ENCODE measurements at regions not wholly inside any gene's neighbourhood (a gene's known extent, or its start where the extent isn't known, plus 50 kb on each side); places are given as distances from the start of the nearest gene placed in this dataset.
"Not testable (repeated sequence)": the region's sequence is repeated elsewhere in the genome, so short reads cannot be mapped to it uniquely, and the experiment has no call there.

- peak; percentile 24 for DNase-seq
Measured at GRCh38 chr18:22705328-22705727, 227.8 kb upstream of the RBBP8 start.

DNA sequence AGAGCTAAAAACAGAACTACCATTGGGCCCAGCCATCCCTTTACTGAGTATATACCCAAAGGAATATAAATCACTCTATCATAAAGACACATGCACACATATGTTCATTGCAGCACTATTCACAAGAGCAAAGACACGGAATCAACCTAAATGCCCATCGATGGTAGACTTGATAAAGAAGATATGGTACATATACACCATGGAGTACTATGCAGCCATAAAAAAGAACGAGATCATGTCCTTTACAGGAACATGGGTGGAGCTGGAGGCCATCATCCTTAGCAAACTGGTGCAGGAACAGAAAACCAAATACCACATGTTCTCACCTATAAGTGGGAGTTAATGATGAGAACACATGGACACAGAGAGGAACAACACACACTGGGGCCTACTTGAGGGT, 227.1 kb upstream of the RBBP8 start:
- not testable (repeated sequence) for DNase-seq

DNA sequence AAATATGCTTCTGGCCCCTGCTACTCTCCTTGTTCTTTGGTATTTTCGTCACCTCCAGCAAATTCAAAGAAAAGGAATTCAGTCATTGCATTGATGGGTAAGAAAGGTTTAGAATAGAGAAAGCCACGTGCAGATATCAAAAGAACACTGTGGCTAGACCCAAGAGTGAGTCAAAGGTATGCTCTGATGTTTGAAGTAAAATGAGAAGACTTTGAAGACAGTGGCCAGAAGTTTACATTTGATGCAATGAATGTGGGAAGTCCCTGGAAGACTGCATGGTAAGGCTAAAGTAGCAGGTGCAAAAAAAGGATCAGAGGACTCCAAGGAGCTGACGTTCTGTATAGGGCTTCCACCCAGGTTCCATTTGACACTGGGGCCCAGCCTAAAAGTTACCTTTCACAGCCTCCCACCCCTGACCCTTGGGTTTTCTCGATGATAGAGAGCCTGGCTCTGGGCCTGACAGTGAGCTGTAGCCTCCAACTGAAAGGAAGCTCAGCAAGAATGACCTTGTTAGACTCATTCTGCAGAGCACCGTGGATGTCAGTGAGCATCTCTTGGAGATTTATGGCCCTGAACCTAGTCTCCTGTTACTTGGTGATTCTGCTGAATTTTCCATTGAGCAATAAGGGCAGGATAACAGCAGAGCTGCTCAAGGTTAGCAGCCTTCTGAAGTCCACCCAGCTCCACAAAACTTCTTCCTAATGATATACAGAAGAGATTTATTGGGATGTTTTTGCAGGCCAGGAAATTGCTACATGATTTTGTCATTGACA, 223.7 kb upstream of the RBBP8 start:
- no peak for DNase-seq

GRCh38 chr18:22710673-22711191, 222.4 kb upstream of the RBBP8 start:
- no peak for DNase-seq

DNA sequence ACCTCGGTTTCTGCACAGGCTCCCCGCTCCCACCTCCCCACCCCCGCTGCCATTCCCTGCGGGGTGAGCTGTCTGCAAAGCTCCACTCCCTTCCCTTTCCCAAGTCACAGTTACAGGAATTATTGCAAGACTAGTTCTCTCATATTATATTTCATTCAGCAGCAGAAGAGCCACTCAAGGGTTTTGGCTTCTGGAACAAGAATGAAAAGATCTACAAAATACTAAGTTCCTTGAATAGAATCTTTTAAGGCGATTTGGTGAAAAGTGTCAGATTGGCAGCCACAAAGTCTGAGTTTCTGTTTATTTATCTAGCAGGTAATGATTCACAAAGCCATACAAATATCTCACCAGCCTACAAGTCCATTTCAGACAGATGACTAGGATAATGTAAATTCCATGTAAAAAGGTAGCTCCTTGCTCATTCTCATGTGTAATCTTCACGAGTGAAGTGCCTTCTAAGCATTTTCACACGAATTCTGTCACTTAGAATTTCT, 221.9 kb upstream of the RBBP8 start:
- DNase-seq, result no peak

- DNase-seq, result no peak
Measured at GRCh38 chr18:22713511-22713910, 219.6 kb upstream of the RBBP8 start.

GRCh38 chr18:22717536-22717935, 215.6 kb upstream of the RBBP8 start:
- DNase-seq, result not testable (repeated sequence)

DNA sequence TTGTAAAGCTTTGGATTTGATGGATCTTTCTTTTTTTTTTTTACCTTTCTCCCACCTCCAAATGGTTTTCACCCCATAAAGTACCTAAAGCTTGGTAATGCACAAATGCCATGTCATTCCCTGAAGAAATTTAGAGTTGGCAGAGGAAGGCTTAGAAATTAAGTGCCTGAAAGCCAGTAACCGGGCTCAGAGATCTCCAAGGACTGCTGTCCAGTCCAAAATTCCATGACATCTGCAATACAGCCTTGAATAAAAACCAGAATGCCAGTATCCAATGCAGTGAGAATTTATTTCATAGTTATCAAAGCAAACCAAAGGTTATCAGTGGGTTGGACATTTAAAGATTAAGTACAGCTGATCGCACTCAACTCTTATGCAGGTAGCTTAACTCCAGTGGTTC, 209.9 kb upstream of the RBBP8 start:
- DNase-seq, result no peak

GRCh38 chr18:22723773-22724172, 209.4 kb upstream of the RBBP8 start:
- DNase-seq, result no peak

DNA sequence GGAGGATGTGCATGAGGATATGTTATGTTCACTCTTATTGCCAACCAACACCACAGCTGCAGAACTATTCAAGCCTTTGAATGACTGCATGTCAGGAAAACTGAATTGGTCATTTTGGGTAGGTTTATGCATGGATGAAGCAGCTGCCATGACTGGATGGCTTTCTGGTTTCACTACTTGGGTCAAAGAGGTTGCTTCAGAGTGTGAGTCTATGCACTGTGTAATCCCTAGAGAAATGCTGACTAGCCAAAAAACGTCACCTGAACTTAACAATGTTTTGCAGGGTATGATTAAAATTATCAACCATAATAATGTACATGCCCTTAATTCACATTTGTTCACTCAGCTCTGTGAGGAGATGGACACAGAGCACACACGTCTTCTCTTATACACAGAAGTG, 206.7 kb upstream of the RBBP8 start:
- no peak for DNase-seq

- DNase-seq, result no peak
Measured at GRCh38 chr18:22728016-22728415, 205.1 kb upstream of the RBBP8 start.

- no peak for DNase-seq
Measured at GRCh38 chr18:22728481-22729105, 204.5 kb upstream of the RBBP8 start.

DNA sequence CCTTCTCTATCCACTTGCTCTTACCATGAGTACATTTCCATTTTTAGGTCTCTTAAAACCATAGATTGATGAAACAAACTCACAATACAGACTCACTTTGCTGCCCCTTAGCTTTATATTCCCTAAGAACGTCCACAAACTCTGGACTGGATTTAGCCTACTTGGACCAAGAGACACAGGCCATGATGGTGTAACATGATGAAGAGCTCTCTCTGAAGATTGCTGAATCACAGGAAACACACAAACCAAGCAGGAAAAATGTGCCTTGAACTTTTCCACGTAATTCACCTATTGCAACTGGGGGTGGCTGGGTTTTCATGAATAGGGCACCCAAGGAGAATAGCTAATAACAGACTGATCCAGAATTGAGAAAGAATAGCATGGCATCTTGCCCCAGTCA, 201.7 kb upstream of the RBBP8 start:
- DNase-seq, result no peak

GRCh38 chr18:22734105-22734661, 198.9 kb upstream of the RBBP8 start:
- no peak for DNase-seq

DNA sequence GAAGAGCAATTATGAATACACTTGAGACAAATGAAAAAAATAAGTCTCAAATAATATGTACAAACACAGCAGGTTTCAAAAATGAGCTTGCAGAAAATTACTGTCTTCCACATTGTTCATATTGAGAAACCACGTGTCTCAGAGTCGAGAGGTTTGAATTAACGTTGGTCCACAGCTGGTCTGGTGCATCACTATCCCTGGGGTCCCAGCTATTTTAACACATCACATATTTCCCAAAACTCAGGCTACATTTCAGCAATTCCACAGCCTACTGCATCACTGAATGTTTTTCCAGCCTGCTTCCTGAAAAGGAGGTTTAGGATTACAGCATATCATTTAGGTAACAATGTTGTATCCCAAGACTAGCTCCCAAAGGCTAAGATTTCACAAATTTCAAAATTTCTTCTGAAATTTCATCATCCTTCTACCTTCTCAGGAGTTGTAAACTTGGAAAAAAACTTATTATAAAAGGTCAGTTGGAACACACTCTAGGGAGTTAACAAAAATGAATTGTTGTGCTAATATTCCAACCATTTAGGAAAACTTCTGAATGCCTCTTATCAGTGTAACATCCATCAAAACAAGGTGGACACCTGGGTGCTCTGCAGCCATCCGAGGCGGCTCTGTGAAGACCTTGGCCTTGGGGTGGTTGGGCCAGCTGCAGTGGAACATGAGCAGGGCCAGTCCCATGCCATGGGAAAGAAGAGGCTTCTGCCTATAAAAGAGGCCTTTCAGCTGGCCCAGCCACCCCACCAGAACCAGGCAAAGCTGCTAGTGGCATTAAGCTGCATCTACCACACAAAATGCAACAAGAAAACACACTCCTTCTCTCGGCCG, 198.1 kb upstream of the RBBP8 start:
- no peak for DNase-seq

DNA sequence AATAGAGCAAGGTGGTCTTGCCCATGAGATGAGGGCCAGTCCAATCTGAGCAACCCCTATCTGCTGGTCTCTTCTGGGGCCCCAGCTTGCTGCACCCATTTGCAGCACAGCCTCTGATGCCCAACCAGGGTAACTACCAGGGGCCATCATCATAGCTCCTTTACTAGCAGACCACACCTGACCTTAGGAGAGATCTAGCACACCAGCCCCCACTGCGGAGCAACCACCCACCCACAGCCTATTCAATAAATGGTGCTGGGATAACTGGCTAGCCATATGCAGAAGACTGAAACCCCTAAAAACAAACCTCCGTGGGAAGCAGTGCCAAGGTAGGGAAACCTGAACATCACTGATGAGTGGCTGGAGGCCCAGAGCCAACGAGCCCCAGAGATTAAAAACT, 196.1 kb upstream of the RBBP8 start:
- DNase-seq, result no peak

DNA sequence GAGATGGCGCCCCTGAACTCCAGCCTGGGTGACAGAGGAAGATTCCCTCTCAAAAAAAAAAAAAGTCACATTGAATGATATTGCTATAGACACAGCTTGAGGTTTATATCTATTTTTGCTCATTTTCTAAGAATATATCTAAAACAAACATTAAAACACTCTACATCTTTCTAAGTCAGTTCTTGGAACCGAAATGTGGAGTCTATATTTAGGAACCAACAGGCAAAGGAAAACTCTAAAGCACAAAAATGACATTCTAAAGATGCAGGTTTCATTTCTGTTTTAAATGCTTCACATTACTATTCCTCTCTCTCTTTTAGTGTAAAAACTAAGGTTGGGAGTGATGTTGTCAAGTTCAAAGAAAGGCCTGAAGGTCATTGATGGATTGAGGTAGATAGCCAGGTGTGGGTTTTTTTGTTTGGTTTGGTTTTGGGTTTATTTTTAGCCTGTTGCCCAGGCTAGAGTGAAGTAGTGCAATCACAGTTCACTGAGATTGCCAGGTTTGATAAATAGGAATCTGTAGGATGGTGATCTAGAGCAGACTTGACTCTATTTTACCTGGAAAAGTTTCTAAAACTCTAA, 194.0 kb upstream of the RBBP8 start:
- DNase-seq, result peak; percentile 3

GRCh38 chr18:22739789-22740188, 193.3 kb upstream of the RBBP8 start:
- DNase-seq, result no peak

DNA sequence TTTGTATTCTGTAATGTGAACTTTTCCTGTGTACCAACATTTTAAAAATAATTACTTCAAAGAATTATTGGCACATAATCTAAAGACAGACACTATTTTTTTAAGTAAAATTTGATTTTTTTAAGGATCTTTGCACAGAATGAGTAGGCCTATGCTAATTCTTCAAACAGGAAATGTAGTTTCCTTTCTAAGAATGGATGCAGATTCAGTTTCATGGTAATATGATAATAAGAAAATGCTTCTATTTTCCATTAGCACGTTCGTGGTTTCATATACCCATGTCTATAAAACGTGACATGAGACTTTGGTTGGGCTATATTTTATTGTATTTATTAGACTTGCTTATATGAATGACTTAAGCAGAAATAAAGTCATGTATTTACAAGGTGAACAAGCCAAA, 191.8 kb upstream of the RBBP8 start:
- no peak for DNase-seq

- no peak for DNase-seq
Measured at GRCh38 chr18:22742409-22742808, 190.7 kb upstream of the RBBP8 start.

DNA sequence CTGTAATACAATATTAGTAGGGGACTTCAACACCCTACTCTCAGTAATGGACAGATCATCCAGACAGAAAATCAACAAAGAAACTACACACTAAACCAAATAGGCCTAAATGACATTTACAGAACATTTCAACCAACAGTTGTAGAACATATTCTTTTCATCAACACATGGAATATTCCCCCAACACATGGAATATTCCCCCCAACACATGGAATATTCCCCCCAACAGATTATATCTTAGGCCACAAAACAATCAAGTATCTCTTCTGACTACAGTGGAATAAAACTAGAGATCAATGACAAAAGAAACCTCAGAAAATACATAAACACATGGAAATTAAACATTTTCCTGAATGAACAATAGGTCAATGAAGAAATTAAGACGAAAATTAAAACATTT, 187.2 kb upstream of the RBBP8 start:
- no peak for DNase-seq

DNA sequence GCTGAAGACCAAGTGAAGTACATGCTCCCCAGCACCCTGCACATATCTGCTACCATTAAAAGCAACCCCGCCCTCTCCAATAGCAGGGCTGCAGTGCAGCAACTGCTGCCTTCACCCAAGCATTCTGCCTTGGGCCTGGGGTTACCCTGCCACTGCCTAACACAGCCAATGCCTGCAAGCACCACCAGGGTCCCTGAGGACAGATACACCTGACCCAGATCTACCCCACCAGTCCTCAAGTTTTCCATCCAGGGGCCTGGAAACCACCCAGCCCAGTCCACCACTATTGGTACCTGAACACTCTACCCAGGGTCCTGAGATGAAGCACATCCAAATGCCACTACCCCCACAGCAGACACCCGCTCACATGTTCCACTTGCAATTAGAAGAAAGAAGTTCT, 181.1 kb upstream of the RBBP8 start:
- DNase-seq, result no peak

All from MV-4-11 (cell line).